ENCODE measurements at regions not wholly inside any gene's neighbourhood (a gene's known extent, or its start where the extent isn't known, plus 50 kb on each side); places are given as distances from the start of the nearest gene placed in this dataset.
A peak's percentile ranks its signal among the peaks of the same experiment; 100 is the strongest.

DNA sequence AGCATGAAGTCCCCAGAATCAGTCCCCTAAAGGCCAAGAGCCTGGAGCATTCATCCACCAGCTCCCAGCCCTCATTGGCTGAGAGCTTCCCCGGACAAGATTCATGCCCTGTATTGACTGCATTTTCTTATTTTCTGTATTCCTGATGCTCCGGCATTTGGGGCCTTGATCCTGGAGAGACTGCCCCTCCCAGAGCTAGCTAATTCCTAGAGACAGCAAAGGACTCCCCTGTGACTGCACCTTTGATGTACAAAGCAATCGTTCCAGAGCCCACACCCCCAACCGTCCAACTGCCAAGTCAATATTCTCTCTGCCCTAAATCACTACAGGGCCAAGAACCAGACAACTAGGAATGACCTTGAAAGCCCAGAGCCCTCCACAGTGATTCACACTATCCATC is 93.4 kb upstream of the CDH5 start:
- H3K4me3 ChIP-seq (ENCODE audit: control insufficient read depth, low read depth, low read length), result no peak overlapping the region
- DNase-seq (ENCODE audit: low read depth), result no peak
- TF ChIP-seq, protein P1, sequence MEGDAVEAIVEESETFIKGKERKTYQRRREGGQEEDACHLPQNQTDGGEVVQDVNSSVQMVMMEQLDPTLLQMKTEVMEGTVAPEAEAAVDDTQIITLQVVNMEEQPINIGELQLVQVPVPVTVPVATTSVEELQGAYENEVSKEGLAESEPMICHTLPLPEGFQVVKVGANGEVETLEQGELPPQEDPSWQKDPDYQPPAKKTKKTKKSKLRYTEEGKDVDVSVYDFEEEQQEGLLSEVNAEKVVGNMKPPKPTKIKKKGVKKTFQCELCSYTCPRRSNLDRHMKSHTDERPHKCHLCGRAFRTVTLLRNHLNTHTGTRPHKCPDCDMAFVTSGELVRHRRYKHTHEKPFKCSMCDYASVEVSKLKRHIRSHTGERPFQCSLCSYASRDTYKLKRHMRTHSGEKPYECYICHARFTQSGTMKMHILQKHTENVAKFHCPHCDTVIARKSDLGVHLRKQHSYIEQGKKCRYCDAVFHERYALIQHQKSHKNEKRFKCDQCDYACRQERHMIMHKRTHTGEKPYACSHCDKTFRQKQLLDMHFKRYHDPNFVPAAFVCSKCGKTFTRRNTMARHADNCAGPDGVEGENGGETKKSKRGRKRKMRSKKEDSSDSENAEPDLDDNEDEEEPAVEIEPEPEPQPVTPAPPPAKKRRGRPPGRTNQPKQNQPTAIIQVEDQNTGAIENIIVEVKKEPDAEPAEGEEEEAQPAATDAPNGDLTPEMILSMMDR (conservative IDR thresholded peaks at IDR 0.05; ENCODE audit: control insufficient read depth, insufficient read depth, low read depth, low read length), result no peak

DNA sequence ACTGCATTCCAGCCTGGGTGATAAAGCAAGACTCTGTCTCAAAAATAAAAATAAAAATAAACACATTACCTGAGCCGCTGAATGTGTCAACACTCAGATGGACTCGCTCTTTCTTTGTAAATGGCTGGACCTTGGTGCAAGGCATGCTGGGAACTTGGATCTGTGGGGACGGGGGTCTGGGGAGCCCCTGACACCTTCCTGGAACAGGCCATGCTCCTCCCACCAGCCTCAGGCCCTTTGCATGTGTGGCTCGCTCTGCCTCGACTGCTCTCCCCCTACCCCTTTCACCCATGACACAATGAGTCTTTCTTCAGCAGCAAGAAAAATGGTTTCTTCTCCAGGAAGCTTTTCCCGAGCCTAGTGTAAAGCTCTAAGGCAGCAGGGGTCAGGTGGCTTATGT is 94.0 kb upstream of the CDH5 start:
- DNase-seq (ENCODE audit: low read depth), result no peak
- H3K4me3 ChIP-seq (ENCODE audit: control insufficient read depth, low read depth, low read length), result no peak overlapping the region
- TF ChIP-seq, protein P1 (conservative IDR thresholded peaks at IDR 0.05; ENCODE audit: control insufficient read depth, insufficient read depth, low read depth, low read length), result no peak

DNA sequence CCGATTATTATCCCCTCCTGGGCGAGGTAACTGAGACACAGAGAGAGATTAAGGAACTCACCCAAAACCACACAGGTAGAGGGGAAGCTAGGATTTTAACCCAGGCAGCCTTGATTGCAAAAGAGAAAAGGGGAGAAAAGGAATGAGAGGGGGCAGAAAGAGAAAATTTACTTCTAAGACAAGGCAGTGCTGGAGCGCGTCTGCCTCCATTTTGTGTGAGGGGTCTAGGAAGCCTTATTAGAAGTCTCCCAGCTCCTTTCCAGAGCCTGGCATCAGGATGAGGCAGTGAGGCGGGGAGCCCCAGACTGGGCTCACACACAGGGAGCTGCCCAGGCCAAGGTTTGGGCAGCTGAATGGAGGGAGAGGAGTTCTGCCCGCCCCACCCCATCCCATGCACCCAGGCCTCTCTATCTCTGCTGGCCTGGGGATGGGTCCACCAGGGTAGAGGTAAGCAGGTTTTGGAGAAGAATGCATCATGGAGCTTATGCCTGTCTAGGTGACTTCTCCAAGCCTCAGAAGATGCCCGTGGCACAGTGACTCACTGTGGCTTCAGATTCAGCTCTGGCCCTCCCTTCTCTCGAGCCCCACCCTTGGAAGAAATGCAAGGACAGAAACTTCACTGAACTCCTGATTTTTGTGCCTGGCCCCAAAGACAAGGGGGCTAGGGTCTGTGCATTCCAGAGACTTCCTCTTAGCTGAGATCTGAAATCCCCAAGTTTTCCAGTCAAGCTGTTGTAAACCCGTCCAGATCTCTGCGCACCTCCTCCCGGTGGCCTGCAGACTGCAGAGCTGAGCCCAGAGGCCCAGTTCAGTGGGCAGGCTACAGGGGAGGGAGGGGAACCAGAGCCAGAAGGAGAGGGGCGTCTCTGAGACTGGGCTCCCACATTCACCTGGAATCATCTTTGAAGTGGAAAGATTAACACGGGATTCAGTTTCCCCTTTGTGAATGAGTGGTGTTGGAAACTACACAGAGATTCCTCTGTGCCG is 95.1 kb upstream of the CDH5 start:
- TF ChIP-seq, protein P1 (conservative IDR thresholded peaks at IDR 0.05; ENCODE audit: control insufficient read depth, insufficient read depth, low read depth, low read length), result no peak
- no peak overlapping the region for H3K4me3 ChIP-seq (ENCODE audit: control insufficient read depth, low read depth, low read length)
- DNase-seq (ENCODE audit: low read depth), result peak; percentile 31

DNA sequence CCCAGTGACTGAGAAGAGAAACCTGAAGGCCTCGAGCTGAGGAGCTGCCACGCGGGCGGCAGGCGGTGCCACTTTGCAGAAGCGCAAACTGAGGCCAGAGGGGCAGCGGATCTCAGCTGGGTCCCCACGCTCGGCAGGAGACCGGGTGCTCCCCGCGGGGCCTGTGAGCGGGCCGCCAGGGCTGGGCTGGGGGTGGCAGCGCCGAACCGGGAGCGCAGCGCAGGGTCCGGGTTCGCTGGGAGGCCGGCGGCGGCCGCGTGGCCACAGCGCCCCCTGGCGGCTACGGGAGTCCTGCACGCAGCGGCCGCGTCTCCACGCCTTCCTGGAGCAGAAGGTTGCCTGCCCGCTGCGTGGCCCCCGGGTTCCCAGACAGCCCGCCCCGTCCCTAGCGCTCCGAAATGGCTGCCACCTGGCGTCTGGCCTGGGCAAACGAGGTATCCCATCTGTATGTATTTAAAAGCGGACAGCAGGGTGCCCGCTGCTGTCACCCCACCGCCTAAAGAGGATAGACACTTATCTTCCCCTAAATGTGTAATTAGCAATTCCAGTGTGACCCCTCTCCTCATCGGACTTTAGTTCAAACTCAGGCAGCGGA is 96.1 kb upstream of the CDH5 start:
- TF ChIP-seq, protein P1 (conservative IDR thresholded peaks at IDR 0.05; ENCODE audit: control insufficient read depth, insufficient read depth, low read depth, low read length), result peak; percentile 45
- DNase-seq (ENCODE audit: low read depth), result peak; percentile 56
- H3K4me3 ChIP-seq (ENCODE audit: control insufficient read depth, low read depth, low read length), result no peak overlapping the region

DNA sequence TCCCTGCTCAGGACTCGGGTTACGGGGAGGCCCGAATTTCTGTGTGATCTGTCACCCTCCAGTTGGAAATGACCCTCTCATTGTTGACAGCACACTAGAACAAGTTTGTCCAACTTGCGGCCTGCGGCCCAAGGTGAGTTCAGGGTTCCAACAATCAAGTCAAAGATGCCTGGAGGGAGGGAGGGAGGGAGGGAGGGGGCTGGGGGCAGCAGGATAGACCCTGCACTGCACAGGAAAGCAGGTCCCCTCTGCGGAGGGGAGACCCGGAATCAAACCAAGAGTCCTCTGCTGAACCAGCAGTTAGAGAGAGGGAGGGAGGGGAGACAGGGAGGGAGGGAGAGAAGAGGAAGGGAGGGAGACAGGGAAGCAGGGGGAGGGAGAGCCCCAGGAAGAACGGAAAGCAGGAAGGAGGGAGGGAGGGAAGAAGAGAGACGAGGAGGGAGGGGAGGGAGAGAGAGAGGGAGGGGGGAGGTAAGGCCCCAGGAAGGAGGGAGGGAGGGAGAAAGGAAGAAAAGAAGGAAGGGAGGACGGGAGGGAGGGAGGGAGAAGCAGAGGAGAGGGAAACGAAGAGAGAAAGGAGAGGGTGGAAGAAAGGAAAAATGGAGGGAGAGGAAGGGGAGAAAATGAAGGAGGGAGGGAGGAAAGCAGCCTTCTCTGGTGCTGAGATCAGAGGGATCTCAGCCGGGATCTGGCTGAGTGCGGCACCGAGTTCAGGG is 96.7 kb upstream of the CDH5 start:
- DNase-seq (ENCODE audit: low read depth), result peak; percentile 20
- TF ChIP-seq, protein P1 (conservative IDR thresholded peaks at IDR 0.05; ENCODE audit: control insufficient read depth, insufficient read depth, low read depth, low read length), result no peak
- no peak overlapping the region for H3K4me3 ChIP-seq (ENCODE audit: control insufficient read depth, low read depth, low read length)

DNA sequence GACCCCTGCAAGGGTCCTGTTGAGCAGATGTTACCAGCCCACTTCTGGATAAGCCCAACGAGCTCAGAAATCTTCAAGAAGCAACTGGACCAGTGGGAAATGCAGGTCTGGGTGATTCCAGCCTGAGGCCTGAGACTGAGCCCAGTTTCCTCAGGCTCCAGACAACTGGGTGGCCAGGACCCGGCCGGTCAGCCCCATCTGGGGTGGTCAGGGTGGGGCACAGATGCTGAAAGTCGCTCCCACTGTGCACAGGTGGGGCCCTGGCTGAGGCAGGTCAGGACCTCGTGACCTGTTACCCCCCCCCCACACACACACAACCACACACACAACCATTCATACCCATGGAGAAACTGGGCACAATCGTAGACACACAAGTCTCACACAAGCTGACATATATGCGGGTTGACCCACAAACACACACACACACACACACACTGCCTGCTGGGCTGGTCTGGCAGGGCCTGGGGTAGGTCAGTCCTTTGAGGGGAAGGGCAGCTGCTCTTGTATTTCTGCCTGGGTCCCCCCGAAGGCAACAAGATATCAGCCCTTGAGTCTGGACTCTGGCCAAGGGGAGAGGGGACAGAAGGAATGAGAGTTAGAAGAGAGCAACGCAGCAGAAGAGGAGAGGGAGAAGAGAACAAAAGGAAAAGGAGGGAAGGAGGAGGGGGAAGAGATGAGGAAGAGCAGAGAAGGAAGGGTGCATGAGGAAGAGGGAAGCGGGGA is 99.0 kb upstream of the CDH5 start:
- peak; percentile 19 for DNase-seq (ENCODE audit: low read depth)
- TF ChIP-seq, protein P1 (conservative IDR thresholded peaks at IDR 0.05; ENCODE audit: control insufficient read depth, insufficient read depth, low read depth, low read length), result no peak

More for the DNA sequence above, 99.0 kb upstream of the CDH5 start:
- no peak overlapping the region for H3K4me3 ChIP-seq (ENCODE audit: control insufficient read depth, low read depth, low read length)

Measured in fibroblast of mammary gland (primary cell).